Muscle layer of duodenum (tissue), 2 donors: ENCODE measurements at regions not wholly inside any gene's neighbourhood (a gene's known extent, or its start where the extent isn't known, plus 50 kb on each side); places are given as distances from the start of the nearest gene placed in this dataset.
A peak's percentile ranks its signal among the peaks of the same experiment; 100 is the strongest.

Source experiments
- H3K27ac ChIP-seq: one replicate; pipeline ENCODE4 v1.7.0; 2013; ENCODE audit warnings: mild to moderate bottlenecking, low read length
- H3K27me3 ChIP-seq: one replicate; pipeline ENCODE4 v1.7.0; 2013; ENCODE audit warnings: low read depth, mild to moderate bottlenecking, control low read depth, low read length
- H3K36me3 ChIP-seq, 2 donors: one replicate each; pipeline ENCODE4 v1.7.0; 2013; ENCODE audit warnings: low read length in 2 of 2, control low read depth in 1 of 2, mild to moderate bottlenecking in 1 of 2; ENCODE audit not compliant: insufficient read depth in 2 of 2, control insufficient read depth in 1 of 2
- H3K4me1 ChIP-seq, 2 donors: one replicate each; pipeline ENCODE4 v1.7.0; 2013; ENCODE audit warnings: low read length in 2 of 2, mild to moderate bottlenecking in 2 of 2, control low read depth in 1 of 2, moderate library complexity in 1 of 2; ENCODE audit not compliant: insufficient read depth in 2 of 2, control insufficient read depth in 1 of 2
- H3K4me3 ChIP-seq, 2 donors: one replicate each; pipeline ENCODE4 v1.7.0; 2013; ENCODE audit warnings: low read length in 2 of 2, low read depth in 1 of 2, mild to moderate bottlenecking in 1 of 2
- H3K9me3 ChIP-seq, 2 donors: one replicate each; pipeline ENCODE4 v1.7.0; 2013; ENCODE audit warnings: low read length in 2 of 2, control low read depth in 1 of 2, mild to moderate bottlenecking in 1 of 2; ENCODE audit not compliant: control insufficient read depth in 1 of 2
- donor health status: healthy.

DNA sequence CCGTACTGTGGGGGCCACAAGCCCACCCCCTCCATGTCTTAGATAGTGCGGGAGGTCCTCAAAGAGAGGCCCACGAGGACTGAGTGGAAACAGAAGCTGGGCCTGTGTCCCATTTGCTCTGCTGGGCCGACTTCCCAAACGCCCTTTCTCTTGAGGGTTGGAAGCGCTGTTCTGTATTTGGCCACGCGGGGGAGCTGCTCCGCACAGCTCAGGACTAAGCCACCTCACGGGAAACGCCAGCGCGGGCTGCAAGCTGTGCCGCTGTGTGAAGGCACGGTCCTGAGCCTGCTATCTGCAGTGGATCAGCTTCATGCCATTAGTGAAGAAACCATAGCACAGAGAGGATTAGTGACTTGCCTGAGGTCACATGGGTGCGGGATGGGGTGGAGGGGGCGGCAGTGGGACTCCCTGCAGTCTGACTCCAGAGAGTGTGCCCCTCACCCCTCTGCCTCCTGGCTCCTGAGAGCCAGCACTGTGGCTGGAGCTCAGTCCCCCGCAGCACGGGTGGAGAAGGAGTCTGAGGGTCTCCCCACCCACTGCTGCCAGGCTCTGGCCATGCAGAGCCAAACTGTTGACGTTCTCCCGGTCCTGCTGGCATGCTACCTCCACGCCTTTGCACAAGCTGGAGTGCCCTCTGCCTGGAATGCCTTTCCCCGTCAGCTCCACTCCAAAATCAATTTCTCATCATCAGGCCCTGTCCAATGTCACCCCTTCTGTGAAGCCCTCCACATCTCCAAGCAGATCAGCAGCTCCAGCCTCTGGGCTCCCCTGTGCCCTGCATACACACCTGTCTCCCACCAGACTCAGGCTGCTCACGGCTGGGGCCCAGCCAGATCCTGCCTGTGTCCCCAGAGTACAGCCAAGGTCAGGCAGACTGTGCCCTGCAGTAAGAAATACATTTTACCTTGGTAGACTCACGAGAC, 51.5 kb upstream of the LRRC32 start:
- Histone ChIP-seq H3K4me3 (peak overlapping the region in 1 of 2 donors; percentile 12), H3K9me3 (no peaks in the 10 kb centered on the region), H3K27ac (no peak overlapping the region), H3K27me3 (no peaks in the 10 kb centered on the region), H3K36me3 (no peaks in the 10 kb centered on the region), H3K4me1 (peaks cover 0 to 10% of the 10 kb centered on the region in 2 donors)

DNA sequence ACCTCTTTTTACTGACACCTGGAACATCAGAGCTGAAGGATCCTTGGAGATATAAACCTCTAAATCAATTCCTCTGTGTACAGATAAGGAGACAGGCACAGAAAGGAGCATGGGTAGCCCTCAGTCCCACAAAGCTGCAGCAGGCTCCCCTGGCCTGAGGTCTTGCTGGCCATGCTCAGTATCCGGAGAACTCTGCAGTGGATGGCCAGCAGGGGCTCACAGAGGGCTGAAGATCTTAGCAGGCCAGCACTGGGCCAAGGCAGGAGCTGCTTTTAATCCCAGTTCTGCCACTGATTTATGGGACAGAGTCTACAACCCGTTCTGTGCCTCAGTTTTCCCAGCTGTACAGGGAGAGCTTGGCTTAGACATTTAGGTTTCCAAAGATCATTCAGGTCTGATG, 52.6 kb upstream of the LRRC32 start:
- no peaks in the 10 kb centered on the region for H3K9me3 ChIP-seq
- no peak overlapping the region for H3K4me3 ChIP-seq
- H3K4me1 ChIP-seq, result peaks cover 0 to 10% of the 10 kb centered on the region in 2 donors
- H3K27me3 ChIP-seq, result no peaks in the 10 kb centered on the region
- H3K27ac ChIP-seq, result no peak overlapping the region
- H3K36me3 ChIP-seq, result no peaks in the 10 kb centered on the region

DNA sequence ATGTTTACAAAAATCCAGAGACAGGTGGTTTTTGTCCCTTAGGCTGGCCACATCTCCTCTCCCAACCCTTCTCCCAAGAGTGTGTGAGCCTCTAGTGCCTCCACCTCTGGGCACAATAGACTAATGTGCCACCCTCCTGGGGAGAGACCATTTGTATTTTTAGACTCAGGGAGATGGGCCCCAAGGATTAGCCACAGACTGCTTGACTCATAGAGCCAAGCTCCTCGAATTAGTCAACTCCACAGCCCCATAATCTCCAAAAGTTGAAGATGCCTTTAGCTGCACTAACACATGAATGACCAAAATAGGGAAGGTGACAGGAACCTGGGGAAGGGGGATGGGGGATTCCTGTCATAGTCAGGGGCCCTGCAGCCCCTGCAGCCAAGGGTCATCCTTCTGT, 53.0 kb upstream of the LRRC32 start:
- H3K27ac ChIP-seq, result no peak overlapping the region
- H3K27me3 ChIP-seq, result no peaks in the 10 kb centered on the region
- H3K9me3 ChIP-seq, result no peaks in the 10 kb centered on the region
- peaks cover 0 to 10% of the 10 kb centered on the region in 2 donors for H3K4me1 ChIP-seq
- no peaks in the 10 kb centered on the region for H3K36me3 ChIP-seq
- no peak overlapping the region for H3K4me3 ChIP-seq

DNA sequence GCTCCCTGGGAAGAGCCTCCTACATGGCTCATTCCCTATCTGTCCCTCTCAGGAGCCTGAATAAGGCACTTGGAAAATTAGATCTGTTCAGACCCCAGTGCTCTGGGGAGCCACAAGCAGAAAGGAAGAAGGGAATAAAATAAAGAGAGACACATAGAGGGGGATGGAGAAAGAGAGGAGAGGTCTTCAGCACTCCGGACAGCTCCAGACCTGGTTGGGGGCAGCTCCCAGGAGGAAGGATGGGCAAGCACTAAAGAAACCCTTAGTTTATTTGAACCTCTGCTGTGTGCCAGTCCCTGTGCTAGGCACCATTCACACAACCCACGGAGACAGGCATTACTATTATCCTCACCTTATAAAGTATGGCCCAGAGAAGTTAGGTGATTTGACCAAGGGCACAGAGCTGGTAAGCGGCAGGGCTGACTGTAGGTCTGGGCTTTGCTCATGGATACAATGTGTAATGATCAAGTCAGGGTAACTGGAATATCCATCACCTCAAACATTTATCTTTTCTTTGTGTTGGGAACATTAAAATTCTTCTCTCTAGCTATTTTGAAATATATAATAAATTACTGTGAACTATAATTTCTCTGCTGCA, 53.7 kb upstream of the LRRC32 start:
- H3K4me3 ChIP-seq, result no peak overlapping the region
- H3K27me3 ChIP-seq, result no peaks in the 10 kb centered on the region
- H3K9me3 ChIP-seq, result no peaks in the 10 kb centered on the region
- peaks cover 0 to 10% of the 10 kb centered on the region in 2 donors for H3K4me1 ChIP-seq
- H3K36me3 ChIP-seq, result no peaks in the 10 kb centered on the region
- H3K27ac ChIP-seq, result no peak overlapping the region

DNA sequence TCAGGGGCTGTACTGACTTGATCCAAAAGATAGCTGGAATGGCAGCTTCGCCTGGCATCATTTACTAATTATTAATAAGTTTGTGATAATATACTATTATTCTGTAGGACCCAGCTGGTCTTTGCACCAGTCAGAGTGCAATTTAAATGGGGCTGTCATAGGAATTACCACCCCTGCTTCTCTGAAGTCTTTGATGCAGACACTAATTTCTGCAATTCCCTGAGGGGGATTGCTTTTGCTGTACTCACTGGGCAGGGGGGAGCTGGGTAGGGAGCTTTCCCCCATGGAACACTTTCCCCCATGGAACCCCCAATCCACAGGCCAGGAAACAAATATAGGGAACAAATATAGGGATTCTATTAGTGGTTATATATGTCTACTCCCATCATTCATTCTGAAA, 54.9 kb upstream of the TSKU start:
- H3K4me3 ChIP-seq, result no peak overlapping the region
- H3K4me1 ChIP-seq, result no peaks in the 10 kb centered on the region
- no peaks in the 10 kb centered on the region for H3K36me3 ChIP-seq
- H3K27me3 ChIP-seq, result no peaks in the 10 kb centered on the region
- H3K27ac ChIP-seq, result no peak overlapping the region
- H3K9me3 ChIP-seq, result no peaks in the 10 kb centered on the region

DNA sequence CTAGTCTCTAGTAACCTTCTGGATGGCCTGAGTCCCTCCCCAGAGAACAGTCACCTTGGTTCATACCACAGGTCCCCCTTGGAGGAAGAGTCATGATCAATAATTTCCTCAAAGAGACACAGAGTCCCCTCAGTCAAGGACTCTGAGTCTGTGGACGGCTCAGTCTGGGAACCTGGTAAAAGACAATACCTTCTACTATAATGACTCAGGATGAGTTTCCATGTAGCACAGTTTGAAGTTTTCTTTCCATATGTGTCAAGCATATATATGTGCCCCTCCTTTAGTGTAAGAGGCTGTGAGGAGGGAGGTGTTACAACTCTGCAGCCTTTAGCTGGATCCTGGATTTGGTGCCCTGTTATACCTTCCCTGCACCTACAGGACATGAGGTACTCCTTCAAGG, 54.4 kb upstream of the TSKU start:
- H3K4me1 ChIP-seq, result no peaks in the 10 kb centered on the region
- H3K9me3 ChIP-seq, result no peaks in the 10 kb centered on the region
- no peaks in the 10 kb centered on the region for H3K36me3 ChIP-seq
- H3K27me3 ChIP-seq, result no peaks in the 10 kb centered on the region
- H3K4me3 ChIP-seq, result no peak overlapping the region
- no peak overlapping the region for H3K27ac ChIP-seq

DNA sequence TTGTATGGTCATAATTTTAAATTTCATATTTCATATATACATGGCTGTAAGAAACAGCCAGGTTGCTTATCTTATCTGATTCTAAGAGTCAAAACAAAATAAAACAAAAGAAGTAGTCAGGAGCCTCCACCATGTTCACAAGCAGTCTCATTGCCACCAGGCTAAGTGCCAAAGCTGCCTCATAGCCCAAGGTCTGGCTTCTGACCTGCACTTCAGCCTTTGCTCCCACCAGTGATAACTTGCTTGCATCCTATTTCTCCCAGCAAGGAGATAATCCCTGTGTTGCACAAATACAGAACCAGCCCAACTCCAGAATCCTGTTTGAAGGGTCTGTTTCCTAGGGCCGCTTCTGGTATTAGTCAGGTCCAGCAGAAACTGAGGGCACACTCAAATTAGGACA, 53.9 kb upstream of the TSKU start:
- Histone ChIP-seq H3K27ac (no peak overlapping the region), H3K36me3 (no peaks in the 10 kb centered on the region), H3K27me3 (no peaks in the 10 kb centered on the region), H3K9me3 (no peaks in the 10 kb centered on the region), H3K4me1 (no peaks in the 10 kb centered on the region), H3K4me3 (no peak overlapping the region)

DNA sequence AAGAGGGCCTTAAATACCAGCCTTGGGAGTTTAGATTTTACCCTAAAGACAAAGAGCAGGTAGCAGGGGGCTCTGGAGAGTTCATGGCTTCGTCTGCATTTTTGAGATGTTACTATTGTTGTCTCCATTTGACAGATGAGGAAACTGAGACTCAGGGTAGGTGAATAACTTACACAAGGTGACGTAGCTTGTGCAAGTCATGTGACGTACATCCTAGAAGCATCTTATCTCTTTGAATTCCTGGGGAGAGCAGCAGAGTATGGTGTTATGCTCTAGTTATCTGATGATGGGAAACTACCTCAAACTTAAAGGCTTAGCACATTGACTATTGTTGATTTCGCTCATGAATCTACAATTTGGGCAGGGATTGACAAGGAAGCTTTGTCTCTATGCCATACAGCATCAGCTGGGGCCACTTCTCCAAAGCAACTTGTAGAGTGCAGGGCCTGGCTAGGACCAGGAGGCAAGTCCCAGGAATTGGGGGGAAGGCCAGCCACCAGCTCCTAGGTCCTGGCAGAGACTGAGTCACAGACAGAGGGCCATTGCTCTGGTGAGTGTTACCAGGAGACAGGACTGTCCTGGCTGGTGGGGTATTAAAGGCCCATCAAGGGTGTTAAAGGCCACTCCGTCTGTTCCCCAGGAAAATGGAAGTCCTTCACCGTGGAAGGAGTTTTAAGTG, 52.1 kb upstream of the TSKU start:
- no peaks in the 10 kb centered on the region for H3K4me1 ChIP-seq

DNA sequence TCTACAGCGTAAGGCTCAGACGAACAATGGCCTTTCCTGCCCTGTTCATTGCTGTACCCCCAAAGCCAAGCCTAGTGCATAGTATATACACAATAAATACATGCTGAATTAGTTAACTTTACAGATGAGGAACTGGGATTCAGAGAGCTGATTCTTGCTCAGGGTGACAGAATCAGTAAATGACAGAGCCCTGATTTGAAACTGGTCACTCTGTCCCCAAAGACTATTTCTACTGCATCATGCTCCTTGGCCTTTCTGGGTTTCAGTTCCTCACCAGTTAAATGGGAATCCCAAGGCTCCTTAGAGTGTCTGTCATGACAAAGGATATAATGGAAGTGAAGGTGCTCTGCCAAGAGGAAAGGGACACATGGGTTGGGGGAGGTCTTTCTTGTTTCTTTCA, 50.5 kb upstream of the TSKU start:
- Histone ChIP-seq H3K4me1 (no peaks in the 10 kb centered on the region), H3K27ac (no peak overlapping the region), H3K36me3 (no peaks in the 10 kb centered on the region), H3K9me3 (no peaks in the 10 kb centered on the region), H3K4me3 (no peak overlapping the region), H3K27me3 (no peaks in the 10 kb centered on the region)

More for the DNA sequence above, 52.1 kb upstream of the TSKU start:
- no peaks in the 10 kb centered on the region for H3K36me3 ChIP-seq
- H3K27ac ChIP-seq, result no peak overlapping the region
- H3K9me3 ChIP-seq, result no peaks in the 10 kb centered on the region
- no peaks in the 10 kb centered on the region for H3K27me3 ChIP-seq
- H3K4me3 ChIP-seq, result no peak overlapping the region
